ENCODE measurements at regions not wholly inside any gene's neighbourhood (a gene's known extent, or its start where the extent isn't known, plus 50 kb on each side); places are given as distances from the start of the nearest gene placed in this dataset.

GRCh38 chr3:64290161-64290560 lies 64.9 kb upstream of the PRICKLE2 start:
- intact Hi-C loops (cut with DNase I), result no loop called here
- Histone ChIP-seq H3K27ac (no peak overlapping the region), H3K27me3 (no peaks in the 10 kb centered on the region), H3K4me3 (no peak overlapping the region), H3K4me1 (peaks cover 4 to 27% (median 9%) of the 10 kb centered on the region in 3 donors), H3K9me3 (no peaks in the 10 kb centered on the region), H3K36me3 (no peaks in the 10 kb centered on the region)
- 56 to 79% methylated on average over 5 of the region's 5 CpGs for WGBS, 2 donors
- DNase-seq, result no peak
- TF ChIP-seq CTCF (IDR thresholded peaks at IDR 0.05) (no peak), POLR2A (IDR thresholded peaks at IDR 0.05) (no peak)

GRCh38 chr3:64289622-64290021 lies 64.4 kb upstream of the PRICKLE2 start:
- intact Hi-C loops (cut with DNase I), result no loop called here
- peaks cover 4 to 21% (median 8%) of the 10 kb centered on the region in 3 donors for H3K4me1 ChIP-seq
- no peaks in the 10 kb centered on the region for H3K36me3 ChIP-seq
- no peaks in the 10 kb centered on the region for H3K9me3 ChIP-seq
- no peak for TF ChIP-seq CTCF (IDR thresholded peaks at IDR 0.05)
- TF ChIP-seq POLR2A (IDR thresholded peaks at IDR 0.05), result no peak
- no peaks in the 10 kb centered on the region for H3K27me3 ChIP-seq
- DNase-seq, result no peak
- no peak overlapping the region for H3K27ac ChIP-seq
- no peak overlapping the region for H3K4me3 ChIP-seq

- TF ChIP-seq CTCF (IDR thresholded peaks at IDR 0.05) (no peak), POLR2A (IDR thresholded peaks at IDR 0.05) (no peak)
- WGBS, 2 donors, result 90 to 93% methylated on average over 5 of the region's 5 CpGs
Measured at GRCh38 chr3:64278625-64279024, 53.4 kb upstream of the PRICKLE2 start.

GRCh38 chr3:64276131-64276530 lies 50.9 kb upstream of the PRICKLE2 start:
- WGBS, 2 donors, result 31 to 52% methylated on average over 3 of the region's 3 CpGs
- H3K27ac ChIP-seq, result no peak overlapping the region
- no peaks in the 10 kb centered on the region for H3K4me1 ChIP-seq
- no peaks in the 10 kb centered on the region for H3K9me3 ChIP-seq
- DNase-seq, result no peak
- no peak for TF ChIP-seq POLR2A (IDR thresholded peaks at IDR 0.05)
- no peak for TF ChIP-seq CTCF (IDR thresholded peaks at IDR 0.05)
- H3K4me3 ChIP-seq, result no peak overlapping the region
- no peaks in the 10 kb centered on the region for H3K27me3 ChIP-seq
- intact Hi-C loops (cut with DNase I), result no loop called here
- no peaks in the 10 kb centered on the region for H3K36me3 ChIP-seq

More at GRCh38 chr3:64278625-64279024, 53.4 kb upstream of the PRICKLE2 start:
- Histone ChIP-seq H3K4me1 (no peaks in the 10 kb centered on the region), H3K27ac (no peak overlapping the region), H3K9me3 (no peaks in the 10 kb centered on the region), H3K27me3 (no peaks in the 10 kb centered on the region), H3K4me3 (no peak overlapping the region), H3K36me3 (no peaks in the 10 kb centered on the region)
- no peak for DNase-seq
- intact Hi-C loops (cut with DNase I), result no loop called here
